ENCODE measurements at regions not wholly inside any gene's neighbourhood (a gene's known extent, or its start where the extent isn't known, plus 50 kb on each side); places are given as distances from the start of the nearest gene placed in this dataset.
"Not testable (repeated sequence)": the region's sequence is repeated elsewhere in the genome, so short reads cannot be mapped to it uniquely, and the experiment has no call there.

DNA sequence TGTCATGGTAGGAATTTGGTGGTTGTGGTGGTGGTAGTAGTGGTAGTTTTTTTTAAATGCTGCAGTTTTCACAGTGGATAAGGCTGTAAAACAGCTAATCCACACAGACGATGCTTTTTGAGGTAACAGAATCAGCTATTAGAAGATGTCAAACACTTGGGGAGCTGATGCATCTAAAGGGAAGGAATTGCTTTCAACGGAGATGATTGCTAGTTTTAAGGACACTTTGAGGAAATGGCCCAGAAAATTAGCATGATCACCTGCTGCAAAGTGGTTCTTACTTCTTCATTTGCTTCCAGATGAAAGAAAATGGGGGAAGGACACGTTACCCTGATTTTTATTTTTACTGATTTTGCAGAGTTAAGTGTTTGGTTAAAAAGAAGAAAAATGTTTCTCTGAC, 178.2 kb upstream of the ATP10B start:
- peak; percentile 25 to 36 for DNase-seq

DNA sequence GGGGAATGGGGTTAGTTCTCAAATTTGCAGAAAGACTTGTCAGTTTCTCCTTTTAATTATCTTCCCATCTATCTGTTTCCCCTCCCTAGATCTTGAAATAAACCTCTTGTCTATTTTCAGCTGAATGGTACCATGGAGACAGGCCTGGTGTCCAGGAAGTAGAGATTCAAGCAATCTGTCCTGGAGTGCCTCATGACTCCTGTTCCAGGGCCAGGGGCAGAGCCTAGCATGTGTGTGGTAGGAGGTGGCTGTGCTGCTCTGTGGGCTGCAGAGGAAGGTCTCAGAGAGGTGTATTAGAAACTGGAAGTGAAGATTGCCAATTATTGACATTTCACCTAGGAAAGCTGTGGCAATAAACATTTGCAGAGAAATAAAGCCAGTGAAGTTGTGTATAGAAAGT, 175.8 kb upstream of the ATP10B start:
- DNase-seq: peak in 1 of 2 experiments; percentile 19

DNA sequence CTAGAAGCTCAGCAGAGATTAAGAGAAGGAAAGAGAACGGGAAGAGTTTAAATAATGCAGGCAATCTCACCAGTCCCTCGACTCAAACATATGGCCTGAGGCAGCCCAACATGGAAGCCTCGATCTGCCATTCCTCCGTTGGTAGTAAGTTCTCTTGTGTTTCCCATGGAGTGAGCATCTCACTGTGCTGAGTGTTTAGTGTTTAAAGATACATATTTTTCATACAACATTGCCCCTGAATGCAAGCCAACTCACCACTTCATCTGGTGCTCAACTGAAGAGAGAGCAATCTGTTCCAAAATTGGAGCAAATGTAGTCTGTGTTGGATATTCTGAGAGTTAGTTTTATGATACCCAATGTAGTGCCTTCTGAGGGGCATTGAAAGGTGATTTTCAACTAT, 171.5 kb upstream of the ATP10B start:
- DNase-seq: peak in 1 of 2 experiments; percentile 37

DNA sequence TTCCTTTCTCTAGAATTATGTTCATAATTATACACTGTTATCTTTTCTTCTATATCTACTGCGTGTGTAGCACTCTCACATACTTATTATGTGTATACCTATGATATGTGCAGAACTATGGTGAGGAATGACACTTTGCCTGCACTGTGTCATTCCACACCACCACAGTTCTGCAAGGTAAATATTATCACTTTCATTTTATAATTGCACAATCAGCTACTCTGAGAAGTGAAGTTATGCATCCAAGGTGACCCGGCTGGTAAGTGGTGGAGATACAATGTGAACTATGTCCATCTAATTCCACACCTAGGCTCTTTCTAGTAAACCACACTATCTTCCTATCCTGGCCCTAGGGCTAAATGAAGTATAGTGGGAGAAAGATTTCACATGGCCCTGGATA, 170.1 kb upstream of the ATP10B start:
- DNase-seq: no peak

- DNase-seq: no peak
Measured at GRCh38 chr5:161009817-161010216, 157.8 kb upstream of the ATP10B start.

GRCh38 chr5:161009194-161009593, 157.2 kb upstream of the ATP10B start:
- no peak for DNase-seq

DNA sequence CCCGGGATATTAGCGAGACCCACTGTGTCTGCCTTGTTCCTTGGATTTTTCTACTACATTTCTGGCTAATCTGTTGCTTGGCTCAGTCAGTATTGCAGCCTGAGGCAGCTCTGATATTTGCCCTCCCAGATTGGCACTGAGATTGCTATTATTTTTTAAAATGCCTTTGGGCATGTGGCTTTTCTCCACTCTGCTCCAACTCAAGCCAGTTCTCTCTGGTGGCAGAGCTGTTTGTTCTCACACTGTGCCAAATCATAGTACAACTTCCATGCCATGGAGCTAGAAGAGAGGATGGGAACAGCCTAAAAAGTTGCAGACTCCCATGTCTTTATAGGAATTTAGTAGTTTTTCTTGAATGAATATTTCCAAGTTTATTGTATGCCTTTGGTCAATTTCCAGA, 155.9 kb upstream of the ATP10B start:
- DNase-seq: no peak

DNA sequence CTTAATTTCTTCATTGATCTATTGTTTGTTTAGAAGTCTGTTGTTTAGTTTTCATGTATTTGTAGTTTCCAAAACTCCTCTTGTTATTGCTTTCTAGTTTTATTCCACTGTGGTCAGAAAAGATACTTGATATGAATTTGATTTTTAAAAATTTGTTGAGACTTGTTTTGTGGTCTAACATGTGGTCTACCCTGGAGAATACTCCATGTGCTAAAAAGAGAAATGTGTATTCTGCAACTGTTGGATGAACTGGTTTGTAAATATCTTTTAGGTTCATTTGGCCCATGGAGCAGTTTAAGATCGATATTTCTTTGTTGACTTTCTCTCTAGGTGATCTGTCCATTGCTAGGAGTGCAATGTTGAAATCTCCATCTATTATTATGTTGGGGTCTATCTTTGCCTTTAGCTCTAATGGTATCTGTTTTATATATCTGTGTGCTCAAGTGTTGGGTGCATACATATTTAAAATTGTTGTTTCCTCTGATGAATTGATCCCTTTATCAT, 150.6 kb upstream of the ATP10B start:
- DNase-seq: peak in 1 of 2 experiments; percentile 23

DNA sequence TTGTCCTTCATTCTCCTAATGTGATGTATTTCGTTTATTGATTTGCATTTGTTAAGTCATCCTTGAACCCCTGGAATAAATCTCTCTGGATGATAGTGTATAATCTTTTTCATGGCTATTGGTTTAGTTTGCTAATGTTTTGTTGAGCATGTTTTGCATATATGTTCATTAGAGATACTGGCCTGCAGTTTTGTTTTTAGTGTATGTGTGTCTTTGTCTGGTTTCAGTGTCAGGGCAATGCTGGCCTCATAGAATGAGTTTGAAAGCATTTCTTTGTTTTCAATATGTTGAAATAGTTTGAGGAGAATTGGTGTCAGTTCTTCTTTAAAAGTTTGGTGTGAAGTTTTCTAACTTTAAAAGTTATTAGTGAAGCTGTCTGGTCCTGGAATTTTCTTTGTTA, 149.6 kb upstream of the ATP10B start:
- DNase-seq: no peak

DNA sequence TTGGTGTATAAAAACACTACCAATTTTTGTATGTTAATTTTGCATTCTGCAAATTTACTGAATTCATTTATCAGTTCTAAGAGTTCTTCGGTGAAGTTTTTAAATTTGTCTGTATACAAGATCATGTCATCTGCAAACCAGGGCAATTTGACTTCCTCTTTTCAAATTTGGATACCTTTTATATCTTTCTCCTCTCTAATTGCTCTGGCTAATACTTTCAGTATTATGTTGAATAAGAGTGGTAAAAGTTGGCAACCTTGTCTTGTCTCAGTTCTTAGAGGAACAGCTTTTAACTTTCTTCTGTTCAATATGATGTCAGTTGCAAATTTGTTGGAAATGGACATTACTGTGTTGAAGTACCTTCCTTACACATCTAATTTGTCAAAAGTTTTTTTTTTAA, 149.1 kb upstream of the ATP10B start:
- DNase-seq: not testable (repeated sequence)

- DNase-seq: no peak
Measured at GRCh38 chr5:160991205-160991604, 139.2 kb upstream of the ATP10B start.

GRCh38 chr5:160979385-160979784, 127.4 kb upstream of the ATP10B start:
- DNase-seq: no peak

DNA sequence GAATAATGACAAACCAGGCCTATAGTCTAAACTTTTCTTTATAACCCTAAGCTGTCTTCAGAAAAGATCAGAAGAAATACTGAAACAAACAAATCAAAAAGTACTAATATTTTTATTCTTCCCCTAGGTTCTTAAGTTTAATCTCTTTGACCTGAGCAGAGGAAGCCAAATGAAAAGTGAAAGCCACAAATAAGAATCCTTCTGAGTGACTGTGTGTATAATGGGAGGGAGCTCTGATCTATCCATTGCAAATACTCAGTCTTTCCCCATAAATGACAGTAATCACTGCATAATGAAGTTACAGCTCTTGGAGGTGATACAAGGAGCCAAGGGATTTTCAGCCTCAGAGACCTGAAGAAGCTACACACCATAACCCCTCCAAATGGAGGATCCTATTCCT, 126.9 kb upstream of the ATP10B start:
- no peak for DNase-seq

DNA sequence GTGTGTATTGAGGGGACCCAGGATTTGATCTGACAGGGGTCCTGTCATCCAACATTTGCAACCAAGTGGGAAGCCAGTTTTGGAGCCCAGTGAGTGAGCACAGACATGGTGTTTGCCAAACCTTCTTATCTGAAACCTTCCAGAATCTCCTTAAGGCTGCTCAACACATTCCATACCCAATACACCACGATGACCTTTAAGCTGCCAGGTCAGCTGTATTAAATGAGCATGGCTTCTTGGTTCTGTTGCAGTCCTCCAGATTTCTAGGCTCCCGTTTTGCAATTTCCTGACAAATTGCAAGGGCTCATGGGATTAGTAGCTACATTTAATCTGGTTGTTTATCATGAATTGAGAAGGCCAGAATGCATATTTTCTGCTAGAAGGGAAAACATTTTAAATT, 124.2 kb upstream of the ATP10B start:
- no peak for DNase-seq

DNA sequence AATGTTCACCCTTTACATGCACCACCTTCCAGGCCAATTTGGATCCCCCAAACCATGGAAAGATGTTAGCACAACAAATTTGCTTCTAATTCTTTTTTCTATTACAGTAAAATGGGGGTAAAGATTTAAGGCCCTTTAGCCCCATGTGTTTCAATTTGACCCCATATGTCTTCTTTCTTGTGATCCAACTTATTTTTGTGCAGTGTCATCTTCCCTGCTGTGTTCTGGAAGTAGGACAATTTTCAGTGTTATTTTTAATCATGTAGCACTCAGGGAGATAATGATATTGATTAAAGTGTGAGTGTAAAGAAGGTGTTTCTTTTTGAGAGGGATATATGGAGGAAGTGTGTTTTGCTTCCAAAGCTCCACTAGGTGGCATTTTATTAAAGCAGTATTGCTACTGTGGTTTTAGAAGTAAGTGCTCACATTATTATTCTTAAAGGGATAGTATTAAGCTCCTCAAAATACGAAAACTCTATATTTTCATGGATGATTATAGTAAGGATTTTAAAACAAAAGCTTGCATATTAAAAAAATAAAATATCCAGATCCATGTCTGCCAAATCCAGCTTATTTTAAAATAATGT, 118.7 kb upstream of the ATP10B start:
- no peak for DNase-seq

DNA sequence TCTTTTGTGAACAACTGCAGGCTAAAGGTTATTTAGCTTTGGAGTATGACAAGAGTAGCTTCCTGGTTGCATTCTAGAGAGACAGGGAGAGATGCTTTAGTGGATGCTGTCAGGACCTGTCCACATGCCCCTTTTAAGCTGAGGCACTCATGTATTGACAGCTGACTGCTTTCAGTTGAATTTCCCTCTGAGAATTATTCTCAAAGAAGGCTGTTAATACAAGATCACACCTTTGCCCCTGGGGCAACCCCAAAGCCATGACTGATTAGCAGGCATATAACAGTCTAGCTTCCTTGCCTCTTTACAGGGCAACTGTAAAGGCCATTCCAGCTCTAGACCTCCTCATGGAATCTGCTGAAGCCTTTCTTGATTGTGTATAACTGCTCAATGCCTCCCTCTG, 117.6 kb upstream of the ATP10B start:
- DNase-seq: no peak

GRCh38 chr5:160968480-160968879, 116.5 kb upstream of the ATP10B start:
- DNase-seq: no peak

- no peak for DNase-seq
Measured at GRCh38 chr5:160966921-160967320, 114.9 kb upstream of the ATP10B start.

- no peak for DNase-seq
Measured at GRCh38 chr5:160961761-160962160, 109.8 kb upstream of the ATP10B start.

- DNase-seq: no peak
Measured at GRCh38 chr5:160961038-160961437, 109.0 kb upstream of the ATP10B start.

DNA sequence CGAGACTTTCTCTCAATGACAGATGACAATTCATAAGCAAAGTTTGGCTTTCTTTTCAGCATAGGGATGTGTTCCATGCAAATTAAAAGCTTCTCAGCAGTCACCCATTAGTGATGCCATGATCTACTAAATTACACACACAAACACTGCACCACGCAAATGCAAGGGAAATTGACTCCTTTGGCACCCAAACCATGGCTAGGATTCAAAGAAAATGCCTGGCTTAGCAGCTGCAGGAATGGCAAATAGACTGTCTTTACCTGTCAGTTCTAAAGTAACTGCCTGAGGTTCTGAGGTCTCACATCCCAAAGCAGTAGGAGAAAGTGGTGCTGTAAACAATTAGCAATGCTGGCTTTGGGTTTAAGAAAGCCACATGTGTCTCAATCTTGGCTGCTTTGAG, 108.6 kb upstream of the ATP10B start:
- no peak for DNase-seq

- no peak for DNase-seq
Measured at GRCh38 chr5:160959804-160960203, 107.8 kb upstream of the ATP10B start.

GRCh38 chr5:160957312-160957861, 105.4 kb upstream of the ATP10B start:
- no peak for DNase-seq

DNA sequence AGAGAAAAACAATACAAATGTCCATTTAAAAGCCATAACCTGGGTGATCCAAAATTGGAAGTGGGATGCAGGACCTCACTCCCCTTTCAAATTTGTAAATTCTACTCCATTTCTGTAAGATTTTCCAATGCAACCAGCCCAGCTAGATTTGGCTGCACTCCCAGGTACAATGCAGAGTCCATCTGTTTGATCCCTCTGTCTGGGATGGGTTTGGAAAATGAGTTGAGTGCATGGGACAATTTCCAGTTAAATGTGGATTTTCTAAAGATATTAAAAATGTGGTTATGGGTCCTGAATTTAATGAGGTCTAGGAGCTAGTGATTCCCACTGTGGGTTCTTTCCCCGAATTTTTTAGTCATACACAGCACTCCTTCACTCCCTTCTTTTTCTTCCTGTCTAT, 104.0 kb upstream of the ATP10B start:
- no peak for DNase-seq

DNA sequence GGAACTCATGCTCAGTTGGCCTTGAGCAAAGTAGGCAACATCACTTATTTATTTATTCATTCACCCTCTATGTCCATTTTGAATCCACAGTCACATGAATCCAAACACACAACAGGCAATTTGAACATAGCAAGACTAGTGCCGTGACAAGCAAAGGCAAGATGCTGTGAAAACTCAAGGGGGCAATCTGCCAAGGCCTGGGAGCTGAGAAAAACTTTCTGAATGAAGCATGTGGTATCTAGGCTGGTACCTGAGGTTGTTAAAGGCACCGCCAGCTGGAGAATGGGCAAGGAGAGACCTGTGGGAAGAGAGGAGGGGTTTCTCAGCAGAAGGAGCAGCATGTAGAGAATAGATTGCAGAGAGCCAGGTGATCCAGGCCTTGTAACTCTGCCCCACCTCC, 98.3 kb upstream of the ATP10B start:
- no peak for DNase-seq

All from NCI-H187 (cell line).